SIG-M5 treated with dmso at 0.1 percent for 504 hours (cell line): ENCODE measurements at regions not wholly inside any gene's neighbourhood (a gene's known extent, or its start where the extent isn't known, plus 50 kb on each side); places are given as distances from the start of the nearest gene placed in this dataset.

Experiments used
- DNase-seq: peaks from one replicate; lab custom pipeline; 2025; ENCODE audit not compliant: unreplicated experiment; lab: John Stamatoyannopoulos, UW

- DNase-seq: no peak
These were observed 419.4 kb downstream of the CENPC start for GRCh38 chr4:67125636-67126514.

- DNase-seq: no peak
These were observed 420.6 kb downstream of the CENPC start for GRCh38 chr4:67124716-67125115.

- no peak for DNase-seq
These were observed 423.3 kb downstream of the CENPC start for GRCh38 chr4:67122029-67122428.

GRCh38 chr4:67120369-67120768 lies 424.9 kb downstream of the CENPC start:
- DNase-seq: no peak

GRCh38 chr4:67109276-67109675 lies 436.0 kb downstream of the CENPC start:
- DNase-seq: no peak

GRCh38 chr4:67106861-67107460 lies 438.3 kb downstream of the CENPC start:
- no peak for DNase-seq

GRCh38 chr4:67104145-67104544 lies 441.2 kb downstream of the CENPC start:
- no peak for DNase-seq

GRCh38 chr4:67103001-67103747 lies 442.1 kb downstream of the CENPC start:
- DNase-seq: no peak

- DNase-seq: no peak
These were observed 443.7 kb downstream of the CENPC start for GRCh38 chr4:67101612-67102011.

- DNase-seq: no peak
These were observed 453.0 kb downstream of the CENPC start for GRCh38 chr4:67092351-67092750.

GRCh38 chr4:67091673-67092072 lies 453.6 kb downstream of the CENPC start:
- no peak for DNase-seq

- peak; percentile 26 for DNase-seq
These were observed 457.4 kb downstream of the CENPC start for GRCh38 chr4:67087897-67088296.

GRCh38 chr4:67084783-67085182 lies 460.5 kb downstream of the CENPC start:
- DNase-seq: no peak

GRCh38 chr4:67083496-67083895 lies 461.8 kb downstream of the CENPC start:
- DNase-seq: no peak

- DNase-seq: no peak
These were observed 462.6 kb downstream of the CENPC start for GRCh38 chr4:67082746-67083145.

GRCh38 chr4:67080046-67080557 lies 465.2 kb downstream of the CENPC start:
- DNase-seq: no peak

GRCh38 chr4:67071641-67072040 lies 473.7 kb downstream of the CENPC start:
- DNase-seq: no peak

GRCh38 chr4:67055319-67055718 lies 490.0 kb downstream of the CENPC start:
- no peak for DNase-seq

GRCh38 chr4:67054896-67055295 lies 490.4 kb downstream of the CENPC start:
- DNase-seq: no peak

GRCh38 chr4:67052814-67053675 lies 492.3 kb downstream of the CENPC start:
- DNase-seq: no peak
